Sciatic nerve (tissue), 2 donors: ENCODE measurements at regions not wholly inside any gene's neighbourhood (a gene's known extent, or its start where the extent isn't known, plus 50 kb on each side); places are given as distances from the start of the nearest gene placed in this dataset.

Source experiments
- ATAC-seq: fragments of 200-7000 bp; cut with Tn5 transposase; one replicate; pipeline ENCODE4 v1.9.1; 2020; ENCODE audit warnings: mild to moderate bottlenecking, moderate library complexity
- DNase-seq: peaks from one replicate; pipeline ENCODE4 v3.0.0-alpha.2; 2020; ENCODE audit warnings: low spot score
- intact Hi-C: fragments of 100-400 bp; cut with DNase I; formaldehyde crosslinking; loops from one replicate; pipeline ENCODE4 v1.14.2; 2022
- donor health status: DM: no; HTN: no; CAD: no.
- donor health status: DM: no; HTN: no; CAD: no.

DNA sequence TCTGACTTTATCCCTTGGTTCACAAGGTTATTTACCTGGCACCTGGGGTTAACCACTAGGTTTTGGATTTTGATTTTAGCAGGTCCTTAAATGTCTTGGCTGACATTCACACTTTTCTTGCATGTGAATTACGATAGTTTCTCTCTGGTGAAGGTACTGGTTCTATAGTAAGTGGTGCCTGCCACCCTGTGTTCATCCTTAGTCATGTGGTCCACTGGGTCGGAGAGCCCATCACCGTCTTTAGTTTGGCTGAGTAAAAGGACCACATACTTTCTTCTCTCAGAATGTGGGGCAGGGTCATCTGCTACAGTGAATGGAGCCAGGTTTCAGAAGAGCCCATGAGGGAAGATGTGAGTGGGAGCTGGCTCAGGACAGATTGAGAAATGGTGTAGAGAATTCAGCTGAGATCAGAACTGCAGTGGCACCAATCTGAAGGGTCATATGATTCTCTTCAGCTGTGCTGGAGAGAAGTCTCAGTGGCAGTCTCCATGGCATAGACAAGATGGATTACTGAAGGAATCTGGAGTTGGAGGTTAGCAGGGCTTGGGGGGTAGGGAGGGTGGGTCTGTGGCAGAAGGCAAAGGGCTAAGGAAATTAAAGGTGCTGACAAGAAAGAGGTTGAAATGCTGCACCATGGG, 310.4 kb downstream of the GPAT3 start:
- ATAC-seq (no peak), DNase-seq (no peak)
- intact Hi-C loops, result no loop called here

DNA sequence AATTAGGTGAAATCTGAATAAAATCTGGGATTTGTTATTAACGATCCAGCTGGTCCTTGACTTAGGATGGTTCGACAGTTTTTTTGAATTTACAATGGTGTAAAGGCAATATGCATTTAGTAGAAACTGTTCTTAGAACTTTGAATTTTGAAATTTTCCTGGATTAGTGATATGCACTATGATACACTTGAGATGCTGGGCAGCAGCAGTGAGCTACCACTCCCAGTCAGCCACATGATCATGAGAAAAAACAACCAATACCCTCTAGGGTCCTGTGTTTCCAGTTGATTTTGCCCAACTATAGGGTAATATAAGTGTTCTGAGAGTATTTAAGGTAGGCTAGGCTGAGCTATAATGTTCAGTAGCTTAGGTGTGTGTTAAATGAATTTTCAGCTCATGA, 303.7 kb downstream of the GPAT3 start:
- ATAC-seq, result no peak
- intact Hi-C loops, result no loop called here

DNA sequence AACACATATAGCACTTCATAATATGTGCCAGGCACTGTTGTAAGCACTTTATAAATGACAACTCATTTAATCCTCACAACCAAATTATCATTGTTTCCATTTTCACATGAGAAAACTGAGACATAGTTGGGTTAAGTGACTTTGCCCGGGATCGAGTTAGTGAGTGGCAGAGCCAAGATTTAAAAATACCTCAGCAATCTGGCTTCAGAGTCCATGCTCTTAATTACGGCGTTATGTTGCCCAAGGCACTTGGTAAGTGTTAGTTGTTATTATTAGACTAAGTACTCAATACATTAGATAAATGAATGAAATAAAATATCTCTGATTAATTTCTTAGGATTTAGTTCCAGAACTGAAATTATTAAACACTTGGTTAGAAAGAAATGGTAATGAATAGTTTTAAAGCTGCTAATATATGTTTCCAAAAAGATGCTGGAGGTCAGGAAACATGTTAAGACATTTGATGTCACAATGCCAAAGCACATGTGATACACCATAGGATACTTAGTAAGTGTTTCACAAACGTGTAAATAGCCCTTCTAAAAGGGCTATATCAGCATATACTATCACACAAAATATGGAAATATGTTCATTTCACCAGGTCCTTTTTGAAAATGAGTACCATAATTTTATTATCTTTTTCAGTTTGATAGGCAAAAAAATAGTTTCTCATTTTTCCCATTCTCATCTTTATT, 301.9 kb downstream of the GPAT3 start:
- intact Hi-C loops, result no loop called here
- ATAC-seq, result no peak

More for the DNA sequence above, 303.7 kb downstream of the GPAT3 start:
- DNase-seq, result no peak

DNA sequence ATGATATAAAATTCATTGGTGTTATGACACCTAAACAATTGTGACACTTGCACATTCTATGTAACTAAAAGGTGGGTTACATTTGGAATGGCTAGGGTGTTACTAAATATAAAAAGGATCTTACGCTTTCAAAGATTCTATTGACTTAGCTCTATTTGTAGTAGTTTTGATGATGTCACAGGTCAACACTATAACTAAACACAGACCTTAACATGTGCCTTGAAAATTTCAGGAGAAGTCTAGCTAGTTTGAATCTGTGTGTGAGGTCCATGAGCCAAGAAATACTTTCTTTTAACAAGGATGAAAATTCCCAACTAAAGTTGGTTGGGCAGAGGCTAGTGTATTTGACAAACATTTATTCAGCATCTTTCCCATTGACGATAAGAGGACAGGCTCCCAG, 298.0 kb downstream of the GPAT3 start:
- ATAC-seq (no peak), DNase-seq (no peak)
- intact Hi-C loops, result no loop called here

More for the DNA sequence above, 301.9 kb downstream of the GPAT3 start:
- no peak for DNase-seq

DNA sequence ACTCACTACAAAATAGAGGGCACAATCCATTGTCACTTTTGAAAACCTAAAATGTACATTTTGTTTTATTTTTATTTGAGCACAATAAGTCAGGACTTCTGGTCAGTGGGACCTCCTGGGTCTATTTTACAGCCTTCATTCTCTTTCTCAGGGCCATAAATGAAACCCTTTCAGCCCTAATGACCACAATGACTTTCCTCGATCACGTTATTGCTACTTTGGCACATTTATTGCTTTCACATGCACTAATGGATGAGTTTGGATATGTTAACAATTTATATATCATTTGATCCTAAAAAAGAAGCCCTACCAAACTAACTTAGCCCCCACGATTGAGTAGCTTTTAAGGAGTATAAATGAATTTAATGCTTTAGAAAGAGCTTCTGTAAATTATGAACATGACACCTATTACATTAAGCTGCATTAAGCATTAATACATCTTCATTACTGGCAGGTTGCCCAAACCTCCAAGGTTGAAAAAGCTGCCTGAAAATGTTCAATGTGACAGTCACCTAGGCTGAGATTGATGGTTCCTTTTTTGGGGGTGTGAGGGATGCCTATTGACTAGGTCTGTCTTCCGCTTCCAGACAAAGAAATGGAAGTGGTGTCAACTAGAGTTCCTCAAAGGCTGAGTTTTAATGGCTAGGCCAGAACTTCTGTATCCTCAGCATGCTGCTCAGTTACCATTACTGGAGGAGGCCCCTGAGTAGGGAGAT, 296.4 kb downstream of the GPAT3 start:
- no peak for ATAC-seq
- intact Hi-C loops, result no loop called here
- DNase-seq, result no peak

DNA sequence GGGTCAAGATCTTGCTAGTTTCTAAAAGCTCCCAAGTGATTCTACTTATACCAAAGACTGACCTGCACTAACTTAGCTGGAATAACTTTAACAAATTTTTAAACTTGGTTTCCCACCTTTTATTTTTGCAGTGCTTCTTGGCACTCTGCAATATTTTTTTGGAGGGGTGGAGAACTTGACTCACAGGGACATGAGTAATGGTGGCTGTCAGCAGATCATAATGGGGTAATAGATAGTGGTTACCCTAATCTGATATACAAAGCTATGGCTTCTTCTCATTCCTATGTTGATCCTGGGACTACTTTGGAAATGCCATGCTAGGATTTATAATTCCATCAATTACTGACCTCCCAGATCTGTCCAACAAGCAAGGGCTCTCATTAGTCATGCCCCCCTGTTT, 295.7 kb downstream of the GPAT3 start:
- ATAC-seq (no peak), DNase-seq (no peak)
- intact Hi-C loops, result no loop called here

DNA sequence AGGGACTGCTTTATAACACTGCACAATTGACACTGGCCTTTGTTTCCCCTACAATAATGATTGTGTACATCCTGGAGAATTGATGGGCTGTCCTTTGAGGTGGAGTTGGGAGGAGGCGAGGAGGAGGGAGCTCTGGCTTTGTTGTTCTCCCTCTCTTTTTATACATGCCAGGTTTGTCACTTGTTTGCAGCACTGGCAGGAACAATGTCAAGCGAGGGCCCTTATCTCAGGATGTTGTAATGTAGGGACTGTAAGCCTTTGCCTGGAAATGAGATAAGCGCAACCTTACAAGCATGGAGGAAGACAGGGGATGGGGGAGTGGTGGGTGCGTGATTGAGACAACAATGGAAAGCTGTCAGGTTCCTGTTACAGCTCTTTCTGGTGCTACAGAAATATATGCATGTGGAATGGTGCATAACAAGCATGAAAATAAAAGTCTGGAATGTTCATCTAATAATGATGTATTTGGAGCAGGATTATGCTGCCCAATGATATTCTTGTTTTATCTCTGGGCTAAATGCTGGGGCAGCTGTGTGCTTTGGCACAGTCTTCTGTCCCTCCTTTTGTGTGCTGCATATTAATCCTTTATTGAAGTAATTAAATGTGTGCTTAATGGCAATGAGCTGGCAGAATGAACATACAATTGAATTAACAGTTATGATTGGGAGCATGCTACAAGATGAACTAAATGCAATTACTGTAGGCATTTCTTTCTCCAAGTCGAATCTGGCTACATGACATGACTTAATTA, 294.4 kb downstream of the GPAT3 start:
- intact Hi-C loops, result no loop called here
- DNase-seq (no peak), ATAC-seq (no peak)

DNA sequence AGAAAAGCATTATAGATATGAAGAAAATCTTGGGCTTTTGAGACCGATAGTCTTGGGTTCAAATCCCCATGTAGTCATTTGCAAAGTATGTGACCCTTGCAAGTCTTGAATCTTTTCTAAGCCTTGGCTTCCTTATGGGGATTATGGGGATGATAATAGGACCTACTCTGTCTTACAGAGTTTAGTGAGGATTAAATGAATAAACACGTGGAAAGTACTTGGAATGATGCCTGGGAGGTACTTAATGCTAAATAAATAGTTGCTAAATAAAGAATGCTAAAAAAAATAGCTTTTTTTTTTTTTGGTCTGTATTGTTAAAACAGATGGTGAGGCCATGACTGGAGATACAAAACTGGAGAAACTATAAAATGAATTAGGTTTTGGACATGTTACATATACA, 292.7 kb downstream of the GPAT3 start:
- DNase-seq, result no peak
- intact Hi-C loops, result no loop called here
- no peak for ATAC-seq

DNA sequence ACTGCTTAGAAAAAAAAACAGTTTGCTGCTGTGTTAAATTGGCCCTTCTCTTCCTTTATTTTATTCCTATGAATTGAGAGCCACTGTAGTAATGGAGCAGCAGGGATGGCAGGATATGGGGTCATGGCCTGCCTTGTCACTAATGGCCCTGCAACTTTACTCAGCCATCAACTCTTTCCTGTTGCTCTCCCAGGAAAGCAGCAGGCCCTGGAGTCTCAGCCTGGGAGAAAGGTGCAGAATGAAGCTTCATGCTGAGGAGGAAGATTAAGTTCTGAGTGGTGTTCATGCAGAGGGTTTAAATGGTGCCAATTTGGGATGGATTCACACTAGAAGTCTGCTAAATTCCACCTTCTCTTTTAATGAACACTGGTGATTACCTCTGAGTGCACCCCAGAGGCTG, 285.6 kb downstream of the GPAT3 start:
- DNase-seq, result no peak
- intact Hi-C loops, result no loop called here
- no peak for ATAC-seq

DNA sequence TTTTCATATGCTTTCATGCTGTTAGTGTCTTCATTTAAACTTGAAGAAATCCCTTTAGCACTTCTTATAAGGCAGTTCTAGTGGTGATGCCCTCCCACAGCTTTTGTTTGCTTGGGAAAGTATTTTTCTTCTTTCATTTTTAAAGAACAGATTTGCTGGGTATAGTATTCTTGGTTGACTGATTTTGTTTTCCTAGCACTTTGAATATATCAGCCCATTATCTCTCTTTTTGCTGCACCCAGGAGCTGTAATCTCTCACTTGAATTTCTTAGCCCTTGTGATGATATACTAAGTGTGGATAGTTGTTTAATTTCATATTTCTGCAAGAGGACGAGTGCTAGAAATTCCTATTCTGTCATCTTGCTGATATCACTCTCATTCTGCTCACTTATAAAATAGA, 283.7 kb downstream of the GPAT3 start:
- ATAC-seq (no peak), DNase-seq (no peak)
- intact Hi-C loops, result no loop called here

DNA sequence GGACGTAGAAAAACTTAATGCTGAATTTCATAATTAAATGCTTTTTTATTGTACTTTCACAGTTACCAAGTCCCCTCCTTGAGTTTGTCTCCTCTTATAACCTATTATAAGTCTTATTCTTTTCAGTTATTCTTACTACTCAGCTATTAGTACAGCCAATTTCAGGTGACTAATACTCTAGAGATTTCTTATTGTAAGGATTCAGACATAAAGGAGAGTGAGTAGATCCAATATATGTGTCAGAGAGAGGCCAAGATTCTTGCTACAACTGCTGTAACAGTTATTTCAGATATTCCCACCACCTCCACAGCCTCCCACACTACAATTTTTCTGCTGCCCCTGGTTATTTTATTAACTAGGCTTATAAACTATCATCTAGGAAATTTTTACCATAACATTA, 274.5 kb downstream of the GPAT3 start:
- DNase-seq, result no peak
- ATAC-seq, result no peak
- intact Hi-C loops, result no loop called here

DNA sequence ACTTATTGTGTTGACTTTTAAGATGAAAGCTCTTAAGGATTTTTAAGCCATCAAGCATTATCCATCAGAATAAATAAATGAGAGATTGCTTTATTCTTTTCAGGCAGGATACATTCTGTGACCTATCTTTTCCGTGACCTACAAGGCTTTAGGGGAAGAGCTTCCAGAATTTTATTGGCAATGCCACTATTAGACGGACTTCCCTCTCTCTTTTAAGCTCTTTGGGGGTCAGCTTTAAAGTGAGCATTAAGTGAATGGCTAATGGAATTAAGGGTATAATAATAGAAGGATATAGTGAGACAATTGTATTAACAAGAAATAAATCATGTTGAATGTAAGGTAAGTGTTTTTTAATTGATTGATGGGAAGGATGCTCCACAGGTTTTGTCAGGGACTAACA, 273.7 kb downstream of the GPAT3 start:
- ATAC-seq (no peak), DNase-seq (no peak)
- intact Hi-C loops, result no loop called here

DNA sequence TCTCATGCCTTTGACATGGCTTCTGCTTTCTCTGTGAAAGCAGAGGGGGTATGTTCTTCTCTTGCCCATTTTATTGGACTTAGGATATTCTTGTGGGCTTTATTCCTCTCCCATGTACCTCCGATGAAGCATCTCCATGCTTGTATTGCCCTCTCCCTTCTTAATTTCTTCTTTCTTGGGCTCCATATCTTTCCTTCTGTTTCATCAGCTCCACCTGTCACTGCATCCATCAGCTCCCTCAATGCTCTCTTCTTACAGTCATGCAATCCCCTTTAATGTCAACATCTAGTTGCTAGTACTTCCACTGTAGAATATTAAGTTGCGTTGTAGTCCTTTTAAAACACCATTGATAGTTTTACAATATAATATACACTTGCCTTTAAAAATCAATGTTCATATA, 257.6 kb downstream of the GPAT3 start:
- DNase-seq (no peak), ATAC-seq (no peak)
- intact Hi-C loops, result no loop called here

DNA sequence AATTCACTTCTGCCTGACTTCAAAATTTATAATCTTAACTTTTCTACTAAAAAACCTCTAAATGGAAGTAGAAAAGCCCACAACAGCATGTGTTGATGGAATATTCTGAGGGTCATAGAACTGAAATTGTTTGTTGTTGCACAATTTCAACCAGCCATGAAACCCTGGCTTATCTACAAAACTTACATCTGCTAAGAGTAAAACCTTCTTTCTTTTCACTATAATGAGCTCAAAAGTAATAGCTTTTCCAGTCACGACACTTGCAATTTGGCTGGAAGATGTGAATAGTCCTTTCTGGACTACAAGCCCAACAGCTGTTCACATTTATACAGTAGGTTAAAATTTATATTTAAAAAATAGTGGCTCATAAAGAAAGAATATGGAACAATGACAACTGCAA, 250.0 kb downstream of the GPAT3 start:
- intact Hi-C loops, result no loop called here
- DNase-seq, result no peak
- ATAC-seq, result no peak

DNA sequence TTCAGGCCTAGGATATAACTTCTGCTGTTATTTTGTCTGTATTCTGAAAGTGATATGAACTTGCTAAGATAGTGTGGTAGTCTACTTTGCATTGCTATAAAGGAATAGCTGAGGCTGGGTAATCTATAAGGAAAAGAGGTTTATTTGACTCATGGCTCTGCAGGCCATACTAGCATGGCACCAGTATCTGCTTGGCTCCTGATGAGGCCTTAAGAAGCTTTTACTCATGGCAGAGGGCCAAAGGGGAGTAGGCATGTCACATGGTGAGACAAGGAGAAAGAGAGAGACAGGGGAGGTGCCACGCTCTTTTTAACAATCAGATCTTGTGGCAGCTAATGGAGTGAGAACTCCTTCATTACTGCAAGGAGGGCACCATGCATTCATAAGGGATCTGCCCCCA, 247.3 kb downstream of the GPAT3 start:
- ATAC-seq, result no peak
- intact Hi-C loops, result no loop called here
- no peak for DNase-seq

DNA sequence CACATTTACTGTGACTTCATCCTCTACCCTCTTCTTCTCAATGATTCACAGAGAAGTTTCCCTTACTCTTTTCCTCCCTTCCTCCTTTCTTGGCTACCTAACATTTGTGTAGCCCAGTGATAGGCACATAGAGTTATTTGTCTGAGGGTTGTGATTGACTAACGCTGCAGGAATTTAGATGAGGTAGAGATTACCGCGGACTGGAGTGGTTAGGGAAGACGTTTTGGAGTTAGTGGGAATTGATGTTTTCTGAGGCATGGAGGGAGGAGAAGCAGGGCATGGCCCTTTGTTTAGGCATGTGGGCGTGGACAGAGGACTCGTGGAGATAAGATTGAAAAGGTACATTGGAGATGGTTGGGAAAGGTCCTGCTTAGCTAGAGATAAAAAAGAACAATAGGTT, 246.7 kb downstream of the GPAT3 start:
- DNase-seq (no peak), ATAC-seq (no peak)
- intact Hi-C loops, result no loop called here

DNA sequence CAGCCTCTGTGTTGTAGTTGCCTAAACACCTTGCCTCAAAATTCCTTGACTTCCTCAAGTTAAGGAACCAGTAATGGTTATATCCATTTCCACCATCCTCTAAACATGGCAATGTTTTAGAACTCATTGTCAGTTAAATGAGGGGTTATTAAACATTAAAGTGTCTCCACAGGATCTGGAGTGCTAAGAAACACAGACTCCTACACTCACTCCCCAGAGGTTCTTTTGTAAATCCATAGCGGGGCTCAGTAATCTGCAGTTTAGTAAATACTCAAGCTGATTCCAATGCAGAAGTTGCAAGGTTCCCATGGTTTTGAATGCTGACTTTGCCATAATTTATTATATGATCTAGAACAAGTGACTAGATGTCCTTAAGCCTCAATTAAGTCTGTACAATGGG, 245.5 kb downstream of the GPAT3 start:
- DNase-seq (no peak), ATAC-seq (no peak)

DNA sequence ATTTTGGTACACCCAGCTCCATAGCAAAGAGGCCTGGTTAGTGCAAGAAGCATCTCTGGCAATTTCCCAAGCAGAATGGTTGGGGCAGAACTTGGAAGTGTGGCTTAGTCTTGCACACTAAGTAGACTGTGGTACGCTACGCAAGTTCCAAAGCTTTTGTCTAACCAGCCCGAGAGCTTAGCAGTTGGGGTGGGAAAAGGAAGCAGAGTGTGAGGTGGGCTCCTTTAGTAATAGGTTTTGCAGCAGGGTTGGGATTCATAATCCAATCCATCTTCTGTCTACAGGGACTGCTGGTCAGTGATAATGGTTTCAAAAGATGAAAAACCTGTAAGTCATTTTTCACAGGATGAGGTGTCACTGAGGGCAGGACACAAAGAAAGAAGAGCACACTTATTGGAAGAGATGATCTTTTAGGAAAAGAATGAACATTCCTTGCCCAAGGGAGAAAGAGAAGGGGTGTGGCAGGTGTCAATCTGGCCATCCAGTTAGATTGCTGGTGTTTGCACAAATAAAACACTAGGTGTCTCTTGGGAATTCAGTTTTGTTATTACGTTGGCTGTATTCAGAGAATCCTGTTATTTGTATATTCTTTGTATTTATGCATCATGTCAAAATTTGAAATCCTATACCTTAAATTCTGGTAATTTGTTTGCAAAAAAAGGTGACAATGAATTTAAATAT, 244.3 kb downstream of the GPAT3 start:
- ATAC-seq (no peak), DNase-seq (no peak)
- intact Hi-C loops, result no loop called here

More for the DNA sequence above, 245.5 kb downstream of the GPAT3 start:
- intact Hi-C loops, result no loop called here
